ENCODE measurements at regions not wholly inside any gene's neighbourhood (a gene's known extent, or its start where the extent isn't known, plus 50 kb on each side); places are given as distances from the start of the nearest gene placed in this dataset.

DNA sequence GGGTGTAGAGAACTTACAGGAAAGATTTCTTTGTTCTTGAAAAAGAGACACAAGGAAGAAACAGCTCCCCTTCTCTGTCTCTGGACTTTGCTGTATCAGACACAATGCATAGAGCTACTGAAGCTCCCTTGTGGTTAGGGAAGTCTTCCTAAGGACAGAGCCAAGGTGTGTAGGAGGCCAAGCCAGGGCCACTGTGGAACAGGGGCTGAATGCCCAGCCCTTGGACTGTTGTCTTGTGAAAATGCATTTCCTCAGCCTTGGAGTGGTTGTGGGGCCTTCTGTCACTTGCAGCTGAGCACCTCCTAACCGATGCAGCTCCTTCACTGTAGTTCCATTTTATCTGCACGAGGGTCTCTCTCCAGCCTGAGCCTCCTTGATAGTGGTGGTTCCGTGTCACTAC is 353.4 kb downstream of the CCSER2 start:
- TF ChIP-seq, protein P1, sequence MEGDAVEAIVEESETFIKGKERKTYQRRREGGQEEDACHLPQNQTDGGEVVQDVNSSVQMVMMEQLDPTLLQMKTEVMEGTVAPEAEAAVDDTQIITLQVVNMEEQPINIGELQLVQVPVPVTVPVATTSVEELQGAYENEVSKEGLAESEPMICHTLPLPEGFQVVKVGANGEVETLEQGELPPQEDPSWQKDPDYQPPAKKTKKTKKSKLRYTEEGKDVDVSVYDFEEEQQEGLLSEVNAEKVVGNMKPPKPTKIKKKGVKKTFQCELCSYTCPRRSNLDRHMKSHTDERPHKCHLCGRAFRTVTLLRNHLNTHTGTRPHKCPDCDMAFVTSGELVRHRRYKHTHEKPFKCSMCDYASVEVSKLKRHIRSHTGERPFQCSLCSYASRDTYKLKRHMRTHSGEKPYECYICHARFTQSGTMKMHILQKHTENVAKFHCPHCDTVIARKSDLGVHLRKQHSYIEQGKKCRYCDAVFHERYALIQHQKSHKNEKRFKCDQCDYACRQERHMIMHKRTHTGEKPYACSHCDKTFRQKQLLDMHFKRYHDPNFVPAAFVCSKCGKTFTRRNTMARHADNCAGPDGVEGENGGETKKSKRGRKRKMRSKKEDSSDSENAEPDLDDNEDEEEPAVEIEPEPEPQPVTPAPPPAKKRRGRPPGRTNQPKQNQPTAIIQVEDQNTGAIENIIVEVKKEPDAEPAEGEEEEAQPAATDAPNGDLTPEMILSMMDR (conservative IDR thresholded peaks at IDR 0.05; ENCODE audit: low read depth in 2 of 2) = no peak
- no peak for TF ChIP-seq EZH2 (IDR thresholded peaks at IDR 0.05; ENCODE audit: low read depth, unreplicated experiment)
- TF ChIP-seq POLR2AphosphoS5 (IDR thresholded peaks at IDR 0.05; ENCODE audit: low read depth) = no peak
- TF ChIP-seq EZH2phosphoT487 (IDR thresholded peaks at IDR 0.05; ENCODE audit: unreplicated experiment) = no peak
- no peak for TF ChIP-seq ZNF331 (CRISPR knock-in tag; IDR thresholded peaks at IDR 0.05; ENCODE audit: low read depth)
- TF ChIP-seq, protein P2, sequence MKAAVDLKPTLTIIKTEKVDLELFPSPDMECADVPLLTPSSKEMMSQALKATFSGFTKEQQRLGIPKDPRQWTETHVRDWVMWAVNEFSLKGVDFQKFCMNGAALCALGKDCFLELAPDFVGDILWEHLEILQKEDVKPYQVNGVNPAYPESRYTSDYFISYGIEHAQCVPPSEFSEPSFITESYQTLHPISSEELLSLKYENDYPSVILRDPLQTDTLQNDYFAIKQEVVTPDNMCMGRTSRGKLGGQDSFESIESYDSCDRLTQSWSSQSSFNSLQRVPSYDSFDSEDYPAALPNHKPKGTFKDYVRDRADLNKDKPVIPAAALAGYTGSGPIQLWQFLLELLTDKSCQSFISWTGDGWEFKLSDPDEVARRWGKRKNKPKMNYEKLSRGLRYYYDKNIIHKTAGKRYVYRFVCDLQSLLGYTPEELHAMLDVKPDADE (IDR thresholded peaks at IDR 0.05) = no peak
- TF ChIP-seq CREB1 (CRISPR knock-in tag; IDR thresholded peaks at IDR 0.05; ENCODE audit: low read depth) = no peak
- TF ChIP-seq, protein P3, sequence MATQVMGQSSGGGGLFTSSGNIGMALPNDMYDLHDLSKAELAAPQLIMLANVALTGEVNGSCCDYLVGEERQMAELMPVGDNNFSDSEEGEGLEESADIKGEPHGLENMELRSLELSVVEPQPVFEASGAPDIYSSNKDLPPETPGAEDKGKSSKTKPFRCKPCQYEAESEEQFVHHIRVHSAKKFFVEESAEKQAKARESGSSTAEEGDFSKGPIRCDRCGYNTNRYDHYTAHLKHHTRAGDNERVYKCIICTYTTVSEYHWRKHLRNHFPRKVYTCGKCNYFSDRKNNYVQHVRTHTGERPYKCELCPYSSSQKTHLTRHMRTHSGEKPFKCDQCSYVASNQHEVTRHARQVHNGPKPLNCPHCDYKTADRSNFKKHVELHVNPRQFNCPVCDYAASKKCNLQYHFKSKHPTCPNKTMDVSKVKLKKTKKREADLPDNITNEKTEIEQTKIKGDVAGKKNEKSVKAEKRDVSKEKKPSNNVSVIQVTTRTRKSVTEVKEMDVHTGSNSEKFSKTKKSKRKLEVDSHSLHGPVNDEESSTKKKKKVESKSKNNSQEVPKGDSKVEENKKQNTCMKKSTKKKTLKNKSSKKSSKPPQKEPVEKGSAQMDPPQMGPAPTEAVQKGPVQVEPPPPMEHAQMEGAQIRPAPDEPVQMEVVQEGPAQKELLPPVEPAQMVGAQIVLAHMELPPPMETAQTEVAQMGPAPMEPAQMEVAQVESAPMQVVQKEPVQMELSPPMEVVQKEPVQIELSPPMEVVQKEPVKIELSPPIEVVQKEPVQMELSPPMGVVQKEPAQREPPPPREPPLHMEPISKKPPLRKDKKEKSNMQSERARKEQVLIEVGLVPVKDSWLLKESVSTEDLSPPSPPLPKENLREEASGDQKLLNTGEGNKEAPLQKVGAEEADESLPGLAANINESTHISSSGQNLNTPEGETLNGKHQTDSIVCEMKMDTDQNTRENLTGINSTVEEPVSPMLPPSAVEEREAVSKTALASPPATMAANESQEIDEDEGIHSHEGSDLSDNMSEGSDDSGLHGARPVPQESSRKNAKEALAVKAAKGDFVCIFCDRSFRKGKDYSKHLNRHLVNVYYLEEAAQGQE (IDR thresholded peaks at IDR 0.05; ENCODE audit: unreplicated experiment) = no peak
- TF ChIP-seq, protein P4, sequence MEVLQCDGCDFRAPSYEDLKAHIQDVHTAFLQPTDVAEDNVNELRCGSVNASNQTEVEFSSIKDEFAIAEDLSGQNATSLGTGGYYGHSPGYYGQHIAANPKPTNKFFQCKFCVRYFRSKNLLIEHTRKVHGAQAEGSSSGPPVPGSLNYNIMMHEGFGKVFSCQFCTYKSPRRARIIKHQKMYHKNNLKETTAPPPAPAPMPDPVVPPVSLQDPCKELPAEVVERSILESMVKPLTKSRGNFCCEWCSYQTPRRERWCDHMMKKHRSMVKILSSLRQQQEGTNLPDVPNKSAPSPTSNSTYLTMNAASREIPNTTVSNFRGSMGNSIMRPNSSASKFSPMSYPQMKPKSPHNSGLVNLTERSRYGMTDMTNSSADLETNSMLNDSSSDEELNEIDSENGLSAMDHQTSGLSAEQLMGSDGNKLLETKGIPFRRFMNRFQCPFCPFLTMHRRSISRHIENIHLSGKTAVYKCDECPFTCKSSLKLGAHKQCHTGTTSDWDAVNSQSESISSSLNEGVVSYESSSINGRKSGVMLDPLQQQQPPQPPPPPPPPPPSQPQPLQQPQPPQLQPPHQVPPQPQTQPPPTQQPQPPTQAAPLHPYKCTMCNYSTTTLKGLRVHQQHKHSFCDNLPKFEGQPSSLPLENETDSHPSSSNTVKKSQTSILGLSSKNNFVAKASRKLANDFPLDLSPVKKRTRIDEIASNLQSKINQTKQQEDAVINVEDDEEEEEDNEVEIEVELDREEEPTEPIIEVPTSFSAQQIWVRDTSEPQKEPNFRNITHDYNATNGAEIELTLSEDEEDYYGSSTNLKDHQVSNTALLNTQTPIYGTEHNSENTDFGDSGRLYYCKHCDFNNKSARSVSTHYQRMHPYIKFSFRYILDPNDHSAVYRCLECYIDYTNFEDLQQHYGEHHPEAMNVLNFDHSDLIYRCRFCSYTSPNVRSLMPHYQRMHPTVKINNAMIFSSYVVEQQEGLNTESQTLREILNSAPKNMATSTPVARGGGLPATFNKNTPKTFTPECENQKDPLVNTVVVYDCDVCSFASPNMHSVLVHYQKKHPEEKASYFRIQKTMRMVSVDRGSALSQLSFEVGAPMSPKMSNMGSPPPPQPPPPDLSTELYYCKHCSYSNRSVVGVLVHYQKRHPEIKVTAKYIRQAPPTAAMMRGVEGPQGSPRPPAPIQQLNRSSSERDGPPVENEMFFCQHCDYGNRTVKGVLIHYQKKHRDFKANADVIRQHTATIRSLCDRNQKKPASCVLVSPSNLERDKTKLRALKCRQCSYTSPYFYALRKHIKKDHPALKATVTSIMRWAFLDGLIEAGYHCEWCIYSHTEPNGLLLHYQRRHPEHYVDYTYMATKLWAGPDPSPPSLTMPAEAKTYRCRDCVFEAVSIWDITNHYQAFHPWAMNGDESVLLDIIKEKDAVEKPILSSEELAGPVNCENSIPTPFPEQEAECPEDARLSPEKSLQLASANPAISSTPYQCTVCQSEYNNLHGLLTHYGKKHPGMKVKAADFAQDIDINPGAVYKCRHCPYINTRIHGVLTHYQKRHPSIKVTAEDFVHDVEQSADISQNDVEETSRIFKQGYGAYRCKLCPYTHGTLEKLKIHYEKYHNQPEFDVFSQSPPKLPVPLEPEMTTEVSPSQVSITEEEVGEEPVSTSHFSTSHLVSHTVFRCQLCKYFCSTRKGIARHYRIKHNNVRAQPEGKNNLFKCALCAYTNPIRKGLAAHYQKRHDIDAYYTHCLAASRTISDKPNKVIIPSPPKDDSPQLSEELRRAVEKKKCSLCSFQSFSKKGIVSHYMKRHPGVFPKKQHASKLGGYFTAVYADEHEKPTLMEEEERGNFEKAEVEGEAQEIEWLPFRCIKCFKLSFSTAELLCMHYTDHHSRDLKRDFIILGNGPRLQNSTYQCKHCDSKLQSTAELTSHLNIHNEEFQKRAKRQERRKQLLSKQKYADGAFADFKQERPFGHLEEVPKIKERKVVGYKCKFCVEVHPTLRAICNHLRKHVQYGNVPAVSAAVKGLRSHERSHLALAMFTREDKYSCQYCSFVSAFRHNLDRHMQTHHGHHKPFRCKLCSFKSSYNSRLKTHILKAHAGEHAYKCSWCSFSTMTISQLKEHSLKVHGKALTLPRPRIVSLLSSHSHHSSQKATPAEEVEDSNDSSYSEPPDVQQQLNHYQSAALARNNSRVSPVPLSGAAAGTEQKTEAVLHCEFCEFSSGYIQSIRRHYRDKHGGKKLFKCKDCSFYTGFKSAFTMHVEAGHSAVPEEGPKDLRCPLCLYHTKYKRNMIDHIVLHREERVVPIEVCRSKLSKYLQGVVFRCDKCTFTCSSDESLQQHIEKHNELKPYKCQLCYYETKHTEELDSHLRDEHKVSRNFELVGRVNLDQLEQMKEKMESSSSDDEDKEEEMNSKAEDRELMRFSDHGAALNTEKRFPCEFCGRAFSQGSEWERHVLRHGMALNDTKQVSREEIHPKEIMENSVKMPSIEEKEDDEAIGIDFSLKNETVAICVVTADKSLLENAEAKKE (CRISPR knock-in tag; IDR thresholded peaks at IDR 0.05) = no peak
- no peak for TF ChIP-seq JUNB (IDR thresholded peaks at IDR 0.05; ENCODE audit: unreplicated experiment)
- TF ChIP-seq ZNF114 (CRISPR knock-in tag; IDR thresholded peaks at IDR 0.05) = no peak

Data from GM23338 (cell line).